Effector memory CD8-positive, alpha-beta T cell (primary cell): ENCODE measurements at regions not wholly inside any gene's neighbourhood (a gene's known extent, or its start where the extent isn't known, plus 50 kb on each side); places are given as distances from the start of the nearest gene placed in this dataset.
"Not testable (repeated sequence)": the region's sequence is repeated elsewhere in the genome, so short reads cannot be mapped to it uniquely, and the experiment has no call there.

Experiments
- ATAC-seq: fragments of 150-1000 bp; cut with Tn5 transposase; replicated peaks from 2 replicates; pipeline ENCODE4 v1.10.0; 2021; ENCODE audit warnings: mild to moderate bottlenecking, moderate library complexity
- DNase-seq, 3 experiments: peaks; one replicate each; pipeline ENCODE4 v3.0.0; 2021
- H3K27ac Mint-ChIP-seq, 2 donors: one replicate each; pipeline ENCODE4 v1.8.0; 2022; ENCODE audit warnings: mild to moderate bottlenecking in 2 of 2, mixed read lengths in 2 of 2, moderate library complexity in 2 of 2
- H3K27me3 Mint-ChIP-seq, 2 donors: one replicate each; pipeline ENCODE4 v1.8.0; 2022; ENCODE audit warnings: mixed read lengths in 2 of 2
- H3K36me3 Mint-ChIP-seq: one replicate; pipeline ENCODE4 v1.8.0; 2022; ENCODE audit warnings: mild to moderate bottlenecking, moderate library complexity, mixed read lengths; ENCODE audit not compliant: insufficient read depth
- H3K4me1 Mint-ChIP-seq, 2 donors: one replicate each; pipeline ENCODE4 v1.8.0; 2022; ENCODE audit warnings: low read depth in 2 of 2, mixed read lengths in 2 of 2
- H3K4me3 Mint-ChIP-seq, 2 donors: one replicate each; pipeline ENCODE4 v1.8.0; 2022; ENCODE audit warnings: mild to moderate bottlenecking in 2 of 2, mixed read lengths in 2 of 2, moderate library complexity in 2 of 2
- H3K9me3 Mint-ChIP-seq, 2 donors: one replicate each; pipeline ENCODE4 v1.8.0; 2022; ENCODE audit warnings: mixed read lengths in 2 of 2

GRCh38 chr10:121133901-121134300 lies 282.7 kb downstream of the WDR11 start:
- no peaks in the 10 kb centered on the region for H3K36me3 Mint-ChIP-seq
- peaks cover 0 to 5% of the 10 kb centered on the region in 2 donors for H3K9me3 Mint-ChIP-seq
- no peak for ATAC-seq

GRCh38 chr10:121134711-121135110 lies 283.5 kb downstream of the WDR11 start:
- H3K4me1 Mint-ChIP-seq = no peaks in the 10 kb centered on the region
- H3K27me3 Mint-ChIP-seq = peaks cover 7 to 9% of the 10 kb centered on the region in 2 donors
- no peak for ATAC-seq
- H3K36me3 Mint-ChIP-seq = no peaks in the 10 kb centered on the region
- no peak for DNase-seq
- H3K9me3 Mint-ChIP-seq = peaks cover 0 to 5% of the 10 kb centered on the region in 2 donors
- H3K4me3 Mint-ChIP-seq = no peak overlapping the region
- no peak overlapping the region for H3K27ac Mint-ChIP-seq

More at GRCh38 chr10:121133901-121134300, 282.7 kb downstream of the WDR11 start:
- Mint-ChIP-seq H3K4me1 (no peaks in the 10 kb centered on the region), H3K27ac (no peak overlapping the region), H3K27me3 (peaks cover 7 to 9% of the 10 kb centered on the region in 2 donors), H3K4me3 (no peak overlapping the region)
- DNase-seq = no peak

GRCh38 chr10:121135512-121135911 lies 284.4 kb downstream of the WDR11 start:
- H3K9me3 Mint-ChIP-seq = peaks cover 0 to 5% of the 10 kb centered on the region in 2 donors
- H3K27me3 Mint-ChIP-seq = peaks cover 7 to 9% of the 10 kb centered on the region in 2 donors
- ATAC-seq (no peak), DNase-seq (no peak)
- H3K4me3 Mint-ChIP-seq = no peak overlapping the region
- H3K36me3 Mint-ChIP-seq = no peaks in the 10 kb centered on the region
- H3K27ac Mint-ChIP-seq = no peak overlapping the region
- no peaks in the 10 kb centered on the region for H3K4me1 Mint-ChIP-seq

GRCh38 chr10:121137533-121137932 lies 286.4 kb downstream of the WDR11 start:
- Mint-ChIP-seq H3K9me3 (peaks cover 0 to 5% of the 10 kb centered on the region in 2 donors), H3K4me3 (no peak overlapping the region), H3K4me1 (no peaks in the 10 kb centered on the region), H3K27ac (no peak overlapping the region), H3K27me3 (peaks cover 7 to 9% of the 10 kb centered on the region in 2 donors), H3K36me3 (no peaks in the 10 kb centered on the region)
- no peak for DNase-seq
- ATAC-seq = no peak

- Mint-ChIP-seq H3K36me3 (no peaks in the 10 kb centered on the region), H3K9me3 (peaks cover 0 to 5% of the 10 kb centered on the region in 2 donors), H3K4me3 (no peak overlapping the region), H3K27ac (no peak overlapping the region), H3K4me1 (no peaks in the 10 kb centered on the region), H3K27me3 (peaks cover 7 to 9% of the 10 kb centered on the region in 2 donors)
- ATAC-seq (no peak), DNase-seq (no peak)
These were observed 287.1 kb downstream of the WDR11 start for GRCh38 chr10:121138112-121138860.

- ATAC-seq = no peak
- H3K27ac Mint-ChIP-seq = no peak overlapping the region
- DNase-seq = no peak
- H3K4me3 Mint-ChIP-seq = no peak overlapping the region
- H3K4me1 Mint-ChIP-seq = no peaks in the 10 kb centered on the region
- no peaks in the 10 kb centered on the region for H3K36me3 Mint-ChIP-seq
- peaks cover 0 to 5% of the 10 kb centered on the region in 2 donors for H3K9me3 Mint-ChIP-seq
- H3K27me3 Mint-ChIP-seq = peaks cover 5 to 9% of the 10 kb centered on the region in 2 donors
These were observed 287.8 kb downstream of the WDR11 start for GRCh38 chr10:121138918-121139317.

- ATAC-seq, H3K27me3 Mint-ChIP-seq, DNase-seq, H3K36me3 Mint-ChIP-seq, H3K4me1 Mint-ChIP-seq, H3K4me3 Mint-ChIP-seq, H3K27ac Mint-ChIP-seq: not testable (repeated sequence)
- peaks cover 7 to 19% of the 10 kb centered on the region in 2 donors for H3K9me3 Mint-ChIP-seq
These were observed 294.7 kb downstream of the WDR11 start for GRCh38 chr10:121145802-121146395.

- no peak overlapping the region for H3K4me3 Mint-ChIP-seq
- H3K27me3 Mint-ChIP-seq = peaks cover 0 to 14% of the 10 kb centered on the region in 2 donors
- H3K4me1 Mint-ChIP-seq = no peaks in the 10 kb centered on the region
- peaks cover 10 to 19% of the 10 kb centered on the region in 2 donors for H3K9me3 Mint-ChIP-seq
- ATAC-seq (no peak), DNase-seq (no peak)
- H3K27ac Mint-ChIP-seq = no peak overlapping the region
- H3K36me3 Mint-ChIP-seq = no peaks in the 10 kb centered on the region
These were observed 297.8 kb downstream of the WDR11 start for GRCh38 chr10:121148921-121149320.

GRCh38 chr10:121152033-121152432 lies 300.9 kb downstream of the WDR11 start:
- no peak for ATAC-seq
- no peak overlapping the region for H3K4me3 Mint-ChIP-seq
- H3K4me1 Mint-ChIP-seq = no peaks in the 10 kb centered on the region
- DNase-seq = no peak
- no peak overlapping the region for H3K27ac Mint-ChIP-seq
- no peaks in the 10 kb centered on the region for H3K36me3 Mint-ChIP-seq
- H3K9me3 Mint-ChIP-seq = peaks cover 0 to 4% of the 10 kb centered on the region in 2 donors
- peaks cover 0 to 23% of the 10 kb centered on the region in 2 donors for H3K27me3 Mint-ChIP-seq

GRCh38 chr10:121152935-121153334 lies 301.8 kb downstream of the WDR11 start:
- H3K4me1 Mint-ChIP-seq = no peaks in the 10 kb centered on the region
- no peak overlapping the region for H3K4me3 Mint-ChIP-seq
- H3K27me3 Mint-ChIP-seq = peaks cover 0 to 23% of the 10 kb centered on the region in 2 donors
- ATAC-seq = no peak
- H3K9me3 Mint-ChIP-seq = peaks cover 0 to 4% of the 10 kb centered on the region in 2 donors
- no peaks in the 10 kb centered on the region for H3K36me3 Mint-ChIP-seq
- no peak for DNase-seq
- H3K27ac Mint-ChIP-seq = no peak overlapping the region

- Mint-ChIP-seq H3K27me3 (peaks cover 0 to 23% of the 10 kb centered on the region in 2 donors), H3K36me3 (no peaks in the 10 kb centered on the region), H3K4me1 (no peaks in the 10 kb centered on the region), H3K27ac (no peak overlapping the region), H3K9me3 (peaks cover 0 to 4% of the 10 kb centered on the region in 2 donors), H3K4me3 (no peak overlapping the region)
- ATAC-seq (no peak), DNase-seq (no peak)
These were observed 303.1 kb downstream of the WDR11 start for GRCh38 chr10:121154310-121154709.

GRCh38 chr10:121154846-121155245 lies 303.7 kb downstream of the WDR11 start:
- H3K9me3 Mint-ChIP-seq = peaks cover 0 to 4% of the 10 kb centered on the region in 2 donors
- H3K4me3 Mint-ChIP-seq = no peak overlapping the region
- no peaks in the 10 kb centered on the region for H3K4me1 Mint-ChIP-seq
- ATAC-seq = no peak
- H3K27me3 Mint-ChIP-seq = peaks cover 0 to 23% of the 10 kb centered on the region in 2 donors
- no peaks in the 10 kb centered on the region for H3K36me3 Mint-ChIP-seq
- H3K27ac Mint-ChIP-seq = no peak overlapping the region
- no peak for DNase-seq

GRCh38 chr10:121155742-121156474 lies 304.7 kb downstream of the WDR11 start:
- Mint-ChIP-seq H3K36me3 (no peaks in the 10 kb centered on the region), H3K4me1 (no peaks in the 10 kb centered on the region), H3K9me3 (peaks cover 0 to 4% of the 10 kb centered on the region in 2 donors), H3K27me3 (peaks cover 0 to 23% of the 10 kb centered on the region in 2 donors), H3K27ac (no peak overlapping the region), H3K4me3 (no peak overlapping the region)
- DNase-seq (no peak), ATAC-seq (no peak)
